H9 (cell line): ENCODE measurements at regions not wholly inside any gene's neighbourhood (a gene's known extent, or its start where the extent isn't known, plus 50 kb on each side); places are given as distances from the start of the nearest gene placed in this dataset.

Experiments used
- DNase-seq: peaks from one replicate; pipeline ENCODE4 v3.0.0-alpha.2; 2017
- H2AFZ ChIP-seq: one replicate; pipeline ENCODE4 v1.6.1; 2013; ENCODE audit warnings: mild to moderate bottlenecking, low read length, control low read depth, moderate library complexity
- H2AK5ac ChIP-seq: 2 replicates; pipeline ENCODE4 v1.6.1; 2013; ENCODE audit warnings: low read length, control low read depth, mixed read lengths; ENCODE audit not compliant: insufficient read length
- H2BK120ac ChIP-seq: one replicate; pipeline ENCODE4 v1.6.1; 2013; ENCODE audit warnings: low read depth, mild to moderate bottlenecking, low read length, control low read depth, inconsistent platforms; ENCODE audit not compliant: poor library complexity, severe bottlenecking
- H2BK12ac ChIP-seq: 2 replicates; pipeline ENCODE4 v1.6.1; 2013; ENCODE audit warnings: low read length, control low read depth, mixed read lengths, low read depth; ENCODE audit not compliant: insufficient read length
- H2BK15ac ChIP-seq: 2 replicates; pipeline ENCODE4 v1.6.1; 2013; ENCODE audit warnings: low read depth, low read length, control low read depth
- H2BK20ac ChIP-seq: one replicate; pipeline ENCODE4 v1.6.1; 2013; ENCODE audit warnings: low read depth, mild to moderate bottlenecking, low read length, control low read depth, inconsistent platforms; ENCODE audit not compliant: poor library complexity, severe bottlenecking
- H2BK5ac ChIP-seq: 2 replicates; pipeline ENCODE4 v1.6.1; 2013; ENCODE audit warnings: low read length, control low read depth, mixed read lengths; ENCODE audit not compliant: insufficient read length
- H3K14ac ChIP-seq: 2 replicates; pipeline ENCODE4 v1.6.1; 2013; ENCODE audit warnings: low read length, control low read depth; ENCODE audit not compliant: insufficient read depth
- H3K18ac ChIP-seq: 2 replicates; pipeline ENCODE4 v1.6.1; 2013; ENCODE audit warnings: low read depth, mild to moderate bottlenecking, mixed read lengths, low read length, control low read depth; ENCODE audit not compliant: insufficient read length
- H3K23ac ChIP-seq: 2 replicates; pipeline ENCODE4 v1.6.1; 2013; ENCODE audit warnings: low read length, control low read depth, mixed read lengths, low read depth; ENCODE audit not compliant: insufficient read length
- H3K23me2 ChIP-seq: 2 replicates; pipeline ENCODE4 v1.6.1; 2013; ENCODE audit warnings: low read depth, mild to moderate bottlenecking, mixed read lengths, low read length, control low read depth; ENCODE audit not compliant: insufficient read length, poor library complexity, severe bottlenecking
- H3K27ac ChIP-seq: 2 replicates; pipeline ENCODE4 v1.5.1; 2013; ENCODE audit warnings: low read length, control low read depth, mixed read lengths, low read depth; ENCODE audit not compliant: insufficient read length
- H3K27me3 ChIP-seq: 2 replicates; pipeline ENCODE4 v1.6.1; 2013; ENCODE audit warnings: low read length, control low read depth, inconsistent platforms; ENCODE audit not compliant: insufficient read depth
- H3K4ac ChIP-seq: 2 replicates; pipeline ENCODE4 v1.6.1; 2013; ENCODE audit warnings: low read depth, mild to moderate bottlenecking, control low read depth, inconsistent platforms, low read length, moderate library complexity
- H3K4me1 ChIP-seq: 2 replicates; pipeline ENCODE4 v1.6.1; 2013; ENCODE audit warnings: low read length, control low read depth, inconsistent platforms; ENCODE audit not compliant: insufficient read depth
- H3K4me2 ChIP-seq: 2 replicates; pipeline ENCODE4 v1.6.1; 2013; ENCODE audit warnings: low read length, control low read depth, mixed read lengths; ENCODE audit not compliant: insufficient read length, insufficient read depth
- H3K56ac ChIP-seq: 2 replicates; pipeline ENCODE4 v1.6.1; 2013; ENCODE audit warnings: low read depth, mild to moderate bottlenecking, mixed read lengths, low read length, control low read depth; ENCODE audit not compliant: insufficient read length
- H3K79me1 ChIP-seq: 2 replicates; pipeline ENCODE4 v1.6.1; 2013; ENCODE audit warnings: low read depth, mild to moderate bottlenecking, moderate library complexity, low read length, control low read depth, inconsistent platforms; ENCODE audit not compliant: insufficient read depth, poor library complexity, severe bottlenecking
- H3K79me2 ChIP-seq: 2 replicates; pipeline ENCODE4 v1.6.1; 2013; ENCODE audit warnings: low read length, control low read depth, inconsistent platforms; ENCODE audit not compliant: insufficient read depth
- H3K9ac ChIP-seq: 2 replicates; pipeline ENCODE4 v1.6.1; 2013; ENCODE audit warnings: low read length, control low read depth, mixed read lengths; ENCODE audit not compliant: insufficient read length; ENCODE audit errors: extremely low read depth
- H3K9me3 ChIP-seq: one replicate; pipeline ENCODE4 v1.6.1; 2013; ENCODE audit warnings: low read depth, low read length, inconsistent platforms; ENCODE audit not compliant: control insufficient read depth
- H3T11ph ChIP-seq: one replicate; pipeline ENCODE4 v1.6.1; 2013; ENCODE audit warnings: mild to moderate bottlenecking, low read length, control low read depth, inconsistent platforms
- H4K20me1 ChIP-seq: one replicate; pipeline ENCODE4 v1.6.1; 2013; ENCODE audit not compliant: control insufficient read depth, insufficient read length, insufficient read depth
- H4K5ac ChIP-seq: 2 replicates; pipeline ENCODE4 v1.6.1; 2013; ENCODE audit warnings: low read depth, mild to moderate bottlenecking, mixed read lengths, low read length, control low read depth; ENCODE audit not compliant: insufficient read length
- H4K8ac ChIP-seq: replicated peaks from 2 replicates; pipeline ENCODE4 v1.6.1; 2013; ENCODE audit warnings: low read length, control low read depth, mixed read lengths, low read depth; ENCODE audit not compliant: insufficient read length
- H4K91ac ChIP-seq: 2 replicates; pipeline ENCODE4 v1.6.1; 2013; ENCODE audit warnings: low read depth, mild to moderate bottlenecking, moderate library complexity, mixed read lengths, low read length, control low read depth; ENCODE audit not compliant: insufficient read length
- H3K27ac Mint-ChIP-seq, 3 experiments: 2 replicates in 2 of 3; 3 replicates in 1 of 3; pipeline ENCODE4 v1.8.0; 2020 to 2021; ENCODE audit warnings: mixed read lengths in 3 of 3, mild to moderate bottlenecking in 1 of 3, moderate library complexity in 1 of 3
- H3K27me3 Mint-ChIP-seq: 2 replicates; pipeline ENCODE4 v1.8.0; 2021; ENCODE audit warnings: low read depth, mild to moderate bottlenecking, moderate library complexity, mixed read lengths
- H3K36me3 Mint-ChIP-seq, 3 experiments: 2 replicates in 2 of 3; 3 replicates in 1 of 3; pipeline ENCODE4 v1.8.0; 2020 to 2021; ENCODE audit warnings: low read depth in 3 of 3, mixed read lengths in 3 of 3; ENCODE audit not compliant: insufficient read depth in 1 of 3
- H3K4me1 Mint-ChIP-seq, 2 experiments: 2 replicates each; pipeline ENCODE4 v1.8.0; 2020; ENCODE audit warnings: mixed read lengths in 2 of 2
- H3K4me3 Mint-ChIP-seq, 2 experiments: 2 replicates in 1 of 2; 3 replicates in 1 of 2; pipeline ENCODE4 v1.8.0; 2020 to 2021; ENCODE audit warnings: mild to moderate bottlenecking in 2 of 2, mixed read lengths in 2 of 2, moderate library complexity in 1 of 2
- H3K9me3 Mint-ChIP-seq, 2 experiments: 2 replicates in 1 of 2; 3 replicates in 1 of 2; pipeline ENCODE4 v1.8.0; 2020; ENCODE audit warnings: mild to moderate bottlenecking in 2 of 2, mixed read lengths in 2 of 2, moderate library complexity in 1 of 2
- WGBS: extraction: QIAGEN DNeasy Blood & Tissue Kit; methylation state at CpG from one replicate; pipeline ENCODE4 v1.1.7; 2013; ENCODE audit warnings: missing lambda C conversion rate, low lambda C conversion rate, mixed read lengths; ENCODE audit not compliant: insufficient read length; ENCODE audit errors: extremely low coverage; 5-methylcytosine and 5-hydroxymethylcytosine counted together
- TF ChIP-seq, protein P1 (sequence below): fragments of 200-600 bp; sonication (generic); conservative IDR thresholded peaks from 3 replicates; pipeline ENCODE4 v1.8.0; 2021; ENCODE audit warnings: antibody characterized with exemption, mild to moderate bottlenecking

DNA sequence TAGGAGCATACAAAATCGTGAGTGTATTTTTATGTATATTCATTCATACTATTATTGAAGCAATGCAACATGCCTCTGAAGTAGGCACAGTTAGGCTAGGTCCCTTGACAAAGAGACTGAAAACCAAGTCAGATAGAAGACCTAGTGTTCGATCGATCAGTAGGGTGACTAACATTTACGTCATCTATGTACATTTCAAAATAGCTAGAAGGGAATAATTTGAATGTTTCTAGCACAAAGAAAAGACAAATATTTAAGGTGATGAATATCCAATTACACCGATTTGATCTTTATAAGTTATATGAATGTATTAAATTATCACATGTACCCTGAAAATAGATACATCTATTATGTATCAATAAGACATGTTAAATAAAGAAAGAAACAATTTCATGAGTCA lies 610.1 kb downstream of the TOX3 start:
- Histone ChIP-seq H2AFZ (no peak overlapping the region), H3K18ac (no peak overlapping the region), H2BK20ac (no peak overlapping the region), H3K4me1 (peaks cover 9% of the 10 kb centered on the region), H3T11ph (no peak overlapping the region), H2BK120ac (no peak overlapping the region), H3K27me3 (no peaks in the 10 kb centered on the region), H3K9ac (no peak overlapping the region), H3K56ac (no peak overlapping the region), H2BK5ac (no peak overlapping the region), H3K4ac (no peak overlapping the region), H3K23ac (no peak overlapping the region), H3K9me3 (no peaks in the 10 kb centered on the region), H3K4me2 (no peak overlapping the region), H3K79me2 (0 out of 2 replicates have a peak, but pooled peaks cover 2% of the 10 kb centered on the region), H2BK12ac (no peak overlapping the region), H2AK5ac (no peak overlapping the region), H3K14ac (no peak overlapping the region), H4K20me1 (no peaks in the 10 kb centered on the region), H4K91ac (no peak overlapping the region), H3K79me1 (no peaks in the 10 kb centered on the region), H3K27ac (no peak overlapping the region), H4K8ac (no peak overlapping the region), H4K5ac (no peak overlapping the region), H3K23me2 (no peaks in the 10 kb centered on the region), H2BK15ac (no peak overlapping the region)
- no CpG with 5 or more reads among the region's 5 CpGs for WGBS
- peaks cover 29 to 31% of the 10 kb centered on the region in 2 experiments for H3K4me1 Mint-ChIP-seq
- H3K4me3 Mint-ChIP-seq = no peak overlapping the region
- TF ChIP-seq, protein P1, sequence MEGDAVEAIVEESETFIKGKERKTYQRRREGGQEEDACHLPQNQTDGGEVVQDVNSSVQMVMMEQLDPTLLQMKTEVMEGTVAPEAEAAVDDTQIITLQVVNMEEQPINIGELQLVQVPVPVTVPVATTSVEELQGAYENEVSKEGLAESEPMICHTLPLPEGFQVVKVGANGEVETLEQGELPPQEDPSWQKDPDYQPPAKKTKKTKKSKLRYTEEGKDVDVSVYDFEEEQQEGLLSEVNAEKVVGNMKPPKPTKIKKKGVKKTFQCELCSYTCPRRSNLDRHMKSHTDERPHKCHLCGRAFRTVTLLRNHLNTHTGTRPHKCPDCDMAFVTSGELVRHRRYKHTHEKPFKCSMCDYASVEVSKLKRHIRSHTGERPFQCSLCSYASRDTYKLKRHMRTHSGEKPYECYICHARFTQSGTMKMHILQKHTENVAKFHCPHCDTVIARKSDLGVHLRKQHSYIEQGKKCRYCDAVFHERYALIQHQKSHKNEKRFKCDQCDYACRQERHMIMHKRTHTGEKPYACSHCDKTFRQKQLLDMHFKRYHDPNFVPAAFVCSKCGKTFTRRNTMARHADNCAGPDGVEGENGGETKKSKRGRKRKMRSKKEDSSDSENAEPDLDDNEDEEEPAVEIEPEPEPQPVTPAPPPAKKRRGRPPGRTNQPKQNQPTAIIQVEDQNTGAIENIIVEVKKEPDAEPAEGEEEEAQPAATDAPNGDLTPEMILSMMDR = no peak
- no peaks in the 10 kb centered on the region; the same call in 1 of the 2 replicates for H3K27me3 Mint-ChIP-seq
- DNase-seq = no peak
- peaks cover 0 to 3% (median 0%) of the 10 kb centered on the region in 3 experiments; a peak in 1 of 7 replicates for H3K36me3 Mint-ChIP-seq
- no peaks in the 10 kb centered on the region for H3K9me3 Mint-ChIP-seq
- H3K27ac Mint-ChIP-seq = no peak overlapping the region
